ENCODE measurements at regions not wholly inside any gene's neighbourhood (a gene's known extent, or its start where the extent isn't known, plus 50 kb on each side); places are given as distances from the start of the nearest gene placed in this dataset.

DNA sequence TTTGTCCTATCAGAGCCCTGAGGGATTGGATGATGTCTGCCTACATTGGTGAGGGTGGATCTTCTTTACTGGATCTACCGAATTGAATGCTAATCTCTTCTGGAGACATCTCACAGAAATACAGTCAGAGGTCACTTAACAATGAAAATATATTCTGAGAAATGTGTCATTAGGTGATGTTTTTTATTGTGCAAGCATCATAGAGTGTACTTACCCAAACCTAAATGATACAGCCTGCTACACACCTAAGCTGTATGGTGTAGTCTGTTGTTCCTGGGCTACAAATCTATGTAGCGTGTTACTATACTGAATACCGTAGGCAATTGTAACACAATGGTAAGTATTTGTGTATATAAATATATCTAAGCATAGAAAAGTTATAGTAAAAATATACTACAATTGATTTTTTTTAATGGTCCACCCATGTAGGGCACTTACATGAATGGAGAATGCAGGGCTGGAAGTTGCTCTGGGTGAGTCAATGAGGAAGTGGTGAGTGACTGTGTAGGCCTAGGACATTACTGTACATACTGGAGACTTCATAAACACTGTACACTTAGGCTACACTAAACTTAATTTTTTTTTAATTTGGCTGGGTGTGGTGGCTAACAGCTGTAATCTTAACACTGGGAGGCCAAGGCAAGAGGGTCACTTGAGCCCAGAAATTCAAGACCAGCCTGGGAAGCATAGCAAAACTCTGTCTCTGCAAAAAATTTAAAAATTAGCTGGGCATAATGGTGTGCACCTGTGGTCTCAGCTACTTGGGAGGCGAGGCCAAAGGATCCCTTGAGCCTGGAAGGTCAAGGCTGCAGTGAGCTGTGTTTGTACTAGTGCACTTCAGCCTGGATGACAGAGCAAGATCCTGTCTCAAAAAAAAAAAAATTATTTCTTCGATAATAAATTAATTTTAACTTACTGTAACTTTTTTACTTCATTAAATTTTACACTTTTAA lies 226.3 kb upstream of the UBE2E3 start:
- TF ChIP-seq CTCF (IDR thresholded peaks at IDR 0.05; ENCODE audit: low read length) = no peak
- TF ChIP-seq EZH2 (optimal IDR thresholded peaks at IDR 0.05; ENCODE audit: low read depth, low read length) = no peak
- TF ChIP-seq EZH2phosphoT487 (IDR thresholded peaks at IDR 0.05; ENCODE audit: low read length) = no peak
